ENCODE measurements at regions not wholly inside any gene's neighbourhood (a gene's known extent, or its start where the extent isn't known, plus 50 kb on each side); places are given as distances from the start of the nearest gene placed in this dataset.

GRCh38 chr2:11933854-11934253 lies 187.4 kb downstream of the LPIN1 start:
- no peak overlapping the region for H2AK5ac ChIP-seq (ENCODE audit: low read length)
- H4K5ac ChIP-seq (ENCODE audit: low read length) = no peak overlapping the region
- WGBS (ENCODE audit: extremely low coverage, insufficient coverage, low lambda C conversion rate) = no CpG with 5 or more reads among the region's 3 CpGs
- H3K4me2 ChIP-seq (ENCODE audit: low read length) = no peak overlapping the region
- no peak overlapping the region for H3K18ac ChIP-seq (ENCODE audit: low read length)
- no peak overlapping the region for H2BK5ac ChIP-seq (ENCODE audit: low read length)
- H3K9ac ChIP-seq (ENCODE audit: low read length) = no peak overlapping the region
- no peak for DNase-seq
- H3K4me1 ChIP-seq (ENCODE audit: control insufficient read depth, low read depth, low read length) = no peaks in the 10 kb centered on the region
- no peak overlapping the region for H3K27ac ChIP-seq (ENCODE audit: low read depth, low read length)
- H3K79me2 ChIP-seq (ENCODE audit: control insufficient read depth, insufficient read depth, low read length) = no peaks in the 10 kb centered on the region
- H3K56ac ChIP-seq (ENCODE audit: low read length) = no peak overlapping the region
- no peak overlapping the region for H2BK120ac ChIP-seq (ENCODE audit: low read depth, low read length)
- no peaks in the 10 kb centered on the region for H3K79me1 ChIP-seq (ENCODE audit: low read length)
- H3K4ac ChIP-seq (ENCODE audit: low read depth, low read length) = no peak overlapping the region
- no peak overlapping the region for H3K23ac ChIP-seq (ENCODE audit: low read length)
- H4K8ac ChIP-seq (ENCODE audit: low read depth, low read length) = no peak overlapping the region
- no peak overlapping the region for H2BK15ac ChIP-seq (replicated peaks; ENCODE audit: low read depth)
- no peaks in the 10 kb centered on the region for H3K27me3 ChIP-seq (ENCODE audit: insufficient read depth, low read length, poor library complexity)
- no peaks in the 10 kb centered on the region for H3K36me3 ChIP-seq (ENCODE audit: control insufficient read depth, insufficient read depth, low read length)
- H3K4me3 ChIP-seq (ENCODE audit: low read length) = no peak overlapping the region

DNA sequence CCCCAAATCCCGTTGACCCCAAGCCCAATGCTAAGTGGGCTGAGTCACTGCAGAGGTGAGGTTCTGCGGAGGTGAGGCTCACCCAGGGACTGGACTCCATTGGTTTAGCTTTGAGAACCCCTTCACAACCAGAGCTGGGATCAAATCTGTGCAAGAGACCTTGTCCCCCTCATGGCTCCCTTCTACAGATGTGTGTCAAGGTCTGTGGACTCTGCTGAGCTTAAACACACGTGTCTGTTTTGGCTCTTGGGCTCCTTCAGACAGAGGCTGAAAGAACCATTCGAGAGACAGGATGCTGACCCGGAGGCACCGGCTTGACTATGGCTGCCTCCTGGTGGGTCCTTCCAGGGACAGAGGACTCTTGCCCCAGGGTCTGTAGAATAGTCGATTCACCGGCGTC lies 190.3 kb downstream of the LPIN1 start:
- no peak overlapping the region for H3K18ac ChIP-seq (ENCODE audit: low read length)
- no peak overlapping the region for H2BK15ac ChIP-seq (replicated peaks; ENCODE audit: low read depth)
- no peak overlapping the region for H2BK5ac ChIP-seq (ENCODE audit: low read length)
- H3K9ac ChIP-seq (ENCODE audit: low read length) = no peak overlapping the region
- no peaks in the 10 kb centered on the region for H3K36me3 ChIP-seq (ENCODE audit: control insufficient read depth, insufficient read depth, low read length)
- no peak overlapping the region for H3K4me3 ChIP-seq (ENCODE audit: low read length)
- H3K79me1 ChIP-seq (ENCODE audit: low read length) = no peaks in the 10 kb centered on the region
- no peak for DNase-seq
- no CpG with 5 or more reads among the region's 9 CpGs for WGBS (ENCODE audit: extremely low coverage, insufficient coverage, low lambda C conversion rate)
- no peak overlapping the region for H2AK5ac ChIP-seq (ENCODE audit: low read length)
- peaks cover 5% of the 10 kb centered on the region for H3K4me1 ChIP-seq (ENCODE audit: control insufficient read depth, low read depth, low read length)
- H4K5ac ChIP-seq (ENCODE audit: low read length) = no peak overlapping the region
- no peaks in the 10 kb centered on the region for H3K79me2 ChIP-seq (ENCODE audit: control insufficient read depth, insufficient read depth, low read length)
- H3K27me3 ChIP-seq (ENCODE audit: insufficient read depth, low read length, poor library complexity) = no peaks in the 10 kb centered on the region
- H4K8ac ChIP-seq (ENCODE audit: low read depth, low read length) = no peak overlapping the region
- no peak overlapping the region for H3K23ac ChIP-seq (ENCODE audit: low read length)
- H3K4ac ChIP-seq (ENCODE audit: low read depth, low read length) = no peak overlapping the region
- no peak overlapping the region for H3K56ac ChIP-seq (ENCODE audit: low read length)
- no peak overlapping the region for H3K27ac ChIP-seq (ENCODE audit: low read depth, low read length)
- H3K4me2 ChIP-seq (ENCODE audit: low read length) = no peak overlapping the region
- H2BK120ac ChIP-seq (ENCODE audit: low read depth, low read length) = no peak overlapping the region

DNA sequence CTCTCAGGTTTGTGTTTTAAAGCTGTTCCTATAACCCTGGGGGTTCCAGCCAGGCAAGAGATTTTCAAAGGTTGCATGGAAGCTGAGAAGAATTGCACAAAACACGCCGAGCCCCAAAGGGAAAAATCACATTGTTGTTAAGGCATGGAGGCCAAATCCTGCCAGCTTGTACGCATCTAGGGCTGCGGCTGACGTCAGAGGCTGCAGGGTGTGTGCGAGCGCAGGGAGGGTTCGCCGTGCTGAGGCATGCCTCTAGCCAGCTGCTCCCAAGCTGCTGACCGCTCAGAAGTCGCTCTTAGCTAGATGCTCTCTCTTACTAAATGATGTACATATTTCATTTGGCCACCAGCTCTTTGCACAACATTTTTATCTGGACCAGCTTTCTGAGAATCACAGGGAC lies 191.8 kb downstream of the LPIN1 start:
- no peak for DNase-seq
- Histone ChIP-seq H3K27me3 (ENCODE audit: insufficient read depth, low read length, poor library complexity) (no peaks in the 10 kb centered on the region), H4K8ac (ENCODE audit: low read depth, low read length) (no peak overlapping the region), H3K79me1 (ENCODE audit: low read length) (no peaks in the 10 kb centered on the region), H3K23ac (ENCODE audit: low read length) (no peak overlapping the region), H2AK5ac (ENCODE audit: low read length) (no peak overlapping the region), H3K18ac (ENCODE audit: low read length) (no peak overlapping the region), H3K4me1 (ENCODE audit: control insufficient read depth, low read depth, low read length) (peaks cover 5% of the 10 kb centered on the region), H3K4ac (ENCODE audit: low read depth, low read length) (no peak overlapping the region), H3K27ac (ENCODE audit: low read depth, low read length) (no peak overlapping the region), H2BK120ac (ENCODE audit: low read depth, low read length) (no peak overlapping the region), H3K4me3 (ENCODE audit: low read length) (no peak overlapping the region), H3K56ac (ENCODE audit: low read length) (no peak overlapping the region), H3K4me2 (ENCODE audit: low read length) (no peak overlapping the region), H3K79me2 (ENCODE audit: control insufficient read depth, insufficient read depth, low read length) (no peaks in the 10 kb centered on the region), H4K5ac (ENCODE audit: low read length) (no peak overlapping the region), H2BK15ac (replicated peaks; ENCODE audit: low read depth) (no peak overlapping the region), H3K9ac (ENCODE audit: low read length) (no peak overlapping the region), H2BK5ac (ENCODE audit: low read length) (no peak overlapping the region), H3K36me3 (ENCODE audit: control insufficient read depth, insufficient read depth, low read length) (no peaks in the 10 kb centered on the region)
- WGBS (ENCODE audit: extremely low coverage, insufficient coverage, low lambda C conversion rate) = no CpG with 5 or more reads among the region's 11 CpGs

- H2BK5ac ChIP-seq (ENCODE audit: low read length) = peak overlapping the region; percentile 69
- no peak overlapping the region for H2BK120ac ChIP-seq (ENCODE audit: low read depth, low read length)
- H3K18ac ChIP-seq (ENCODE audit: low read length) = no peak overlapping the region
- no peak overlapping the region for H2BK15ac ChIP-seq (replicated peaks; ENCODE audit: low read depth)
- no peak overlapping the region for H3K23ac ChIP-seq (ENCODE audit: low read length)
- DNase-seq = no peak
- no peaks in the 10 kb centered on the region for H3K79me2 ChIP-seq (ENCODE audit: control insufficient read depth, insufficient read depth, low read length)
- H3K9ac ChIP-seq (ENCODE audit: low read length) = no peak overlapping the region
- H3K79me1 ChIP-seq (ENCODE audit: low read length) = no peaks in the 10 kb centered on the region
- H3K36me3 ChIP-seq (ENCODE audit: control insufficient read depth, insufficient read depth, low read length) = no peaks in the 10 kb centered on the region
- peak overlapping the region; percentile 54 for H3K56ac ChIP-seq (ENCODE audit: low read length)
- no peak overlapping the region for H3K4ac ChIP-seq (ENCODE audit: low read depth, low read length)
- no peak overlapping the region for H3K27ac ChIP-seq (ENCODE audit: low read depth, low read length)
- peaks cover 5% of the 10 kb centered on the region for H3K4me1 ChIP-seq (ENCODE audit: control insufficient read depth, low read depth, low read length)
- H4K5ac ChIP-seq (ENCODE audit: low read length) = no peak overlapping the region
- no peak overlapping the region for H3K4me3 ChIP-seq (ENCODE audit: low read length)
- no peak overlapping the region for H3K4me2 ChIP-seq (ENCODE audit: low read length)
- WGBS (ENCODE audit: extremely low coverage, insufficient coverage, low lambda C conversion rate) = 100% methylated on average over 1 of the region's 2 CpGs
- no peaks in the 10 kb centered on the region for H3K27me3 ChIP-seq (ENCODE audit: insufficient read depth, low read length, poor library complexity)
- no peak overlapping the region for H2AK5ac ChIP-seq (ENCODE audit: low read length)
- no peak overlapping the region for H4K8ac ChIP-seq (ENCODE audit: low read depth, low read length)
Measured at GRCh38 chr2:11939523-11939922, 193.1 kb downstream of the LPIN1 start.

DNA sequence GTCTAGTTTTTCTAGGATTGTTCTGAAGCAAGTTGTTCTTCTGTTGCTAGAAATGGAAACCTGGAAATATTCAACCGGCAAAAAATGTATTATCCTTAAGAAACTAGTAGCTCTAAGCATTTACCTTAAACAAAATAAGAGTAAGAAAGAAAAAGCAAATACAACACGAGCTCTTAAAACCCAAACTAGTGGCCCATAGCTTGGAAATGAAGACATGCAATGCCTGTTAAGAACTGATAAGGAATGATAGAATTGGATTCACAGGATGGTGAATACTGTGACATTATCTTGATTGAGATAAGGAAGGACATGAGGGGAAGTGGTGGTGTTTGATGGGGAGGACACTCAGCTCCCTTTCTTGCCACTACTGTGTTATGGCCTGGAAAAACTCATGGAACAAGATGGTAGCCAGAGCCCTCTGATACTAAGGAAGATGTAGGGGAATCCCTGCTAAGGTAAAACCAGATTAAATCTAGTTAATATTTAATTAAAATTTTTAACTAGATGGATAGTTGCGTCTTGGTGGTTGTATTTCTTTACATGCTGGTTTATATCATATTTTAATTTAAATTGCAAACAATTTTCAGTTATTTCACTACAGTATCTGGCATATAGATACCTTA lies 193.8 kb downstream of the LPIN1 start:
- H3K4ac ChIP-seq (ENCODE audit: low read depth, low read length) = no peak overlapping the region
- no peak overlapping the region for H2AK5ac ChIP-seq (ENCODE audit: low read length)
- no peak overlapping the region for H3K23ac ChIP-seq (ENCODE audit: low read length)
- H3K79me1 ChIP-seq (ENCODE audit: low read length) = no peaks in the 10 kb centered on the region
- no peaks in the 10 kb centered on the region for H3K79me2 ChIP-seq (ENCODE audit: control insufficient read depth, insufficient read depth, low read length)
- no peaks in the 10 kb centered on the region for H3K27me3 ChIP-seq (ENCODE audit: insufficient read depth, low read length, poor library complexity)
- H4K8ac ChIP-seq (ENCODE audit: low read depth, low read length) = no peak overlapping the region
- no peak overlapping the region for H2BK15ac ChIP-seq (replicated peaks; ENCODE audit: low read depth)
- H2BK120ac ChIP-seq (ENCODE audit: low read depth, low read length) = no peak overlapping the region
- peaks cover 5% of the 10 kb centered on the region for H3K4me1 ChIP-seq (ENCODE audit: control insufficient read depth, low read depth, low read length)
- peak; percentile 83 for DNase-seq
- no peak overlapping the region for H2BK5ac ChIP-seq (ENCODE audit: low read length)
- H4K5ac ChIP-seq (ENCODE audit: low read length) = no peak overlapping the region
- H3K27ac ChIP-seq (ENCODE audit: low read depth, low read length) = no peak overlapping the region
- no peaks in the 10 kb centered on the region for H3K36me3 ChIP-seq (ENCODE audit: control insufficient read depth, insufficient read depth, low read length)
- no peak overlapping the region for H3K56ac ChIP-seq (ENCODE audit: low read length)
- WGBS (ENCODE audit: extremely low coverage, insufficient coverage, low lambda C conversion rate) = no CpG with 5 or more reads among the region's 3 CpGs
- no peak overlapping the region for H3K9ac ChIP-seq (ENCODE audit: low read length)
- H3K4me3 ChIP-seq (ENCODE audit: low read length) = no peak overlapping the region
- H3K18ac ChIP-seq (ENCODE audit: low read length) = no peak overlapping the region
- H3K4me2 ChIP-seq (ENCODE audit: low read length) = no peak overlapping the region

DNA sequence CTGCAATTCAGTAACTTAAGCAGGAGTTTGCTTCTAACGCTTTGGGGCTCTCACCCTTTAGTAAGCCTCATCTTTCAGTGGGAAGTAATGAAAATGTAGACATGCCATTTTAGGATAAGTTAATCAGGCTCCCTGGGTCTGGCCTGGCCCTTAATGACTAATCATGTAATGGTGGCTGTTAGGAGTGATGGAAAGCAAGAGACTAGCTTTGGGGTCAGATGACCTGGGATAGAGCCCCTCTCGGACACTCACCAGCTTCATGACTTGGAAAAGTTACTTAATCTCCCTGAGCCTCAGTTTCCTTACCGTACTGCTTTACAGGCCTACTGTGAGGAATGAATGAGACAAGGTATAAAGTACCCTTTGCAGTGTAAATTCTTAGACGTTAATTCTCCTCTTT lies 194.4 kb downstream of the LPIN1 start:
- Histone ChIP-seq H3K36me3 (ENCODE audit: control insufficient read depth, insufficient read depth, low read length) (no peaks in the 10 kb centered on the region), H4K8ac (ENCODE audit: low read depth, low read length) (no peak overlapping the region), H3K79me1 (ENCODE audit: low read length) (no peaks in the 10 kb centered on the region), H3K4me2 (ENCODE audit: low read length) (no peak overlapping the region), H3K4me3 (ENCODE audit: low read length) (no peak overlapping the region), H3K27me3 (ENCODE audit: insufficient read depth, low read length, poor library complexity) (no peaks in the 10 kb centered on the region), H3K4ac (ENCODE audit: low read depth, low read length) (no peak overlapping the region), H3K18ac (ENCODE audit: low read length) (no peak overlapping the region), H3K23ac (ENCODE audit: low read length) (no peak overlapping the region), H3K27ac (ENCODE audit: low read depth, low read length) (no peak overlapping the region), H2AK5ac (ENCODE audit: low read length) (no peak overlapping the region), H3K79me2 (ENCODE audit: control insufficient read depth, insufficient read depth, low read length) (no peaks in the 10 kb centered on the region), H2BK15ac (replicated peaks; ENCODE audit: low read depth) (no peak overlapping the region), H4K5ac (ENCODE audit: low read length) (no peak overlapping the region), H3K9ac (ENCODE audit: low read length) (no peak overlapping the region), H3K56ac (ENCODE audit: low read length) (no peak overlapping the region), H3K4me1 (ENCODE audit: control insufficient read depth, low read depth, low read length) (peaks cover 5% of the 10 kb centered on the region), H2BK120ac (ENCODE audit: low read depth, low read length) (no peak overlapping the region), H2BK5ac (ENCODE audit: low read length) (no peak overlapping the region)
- WGBS (ENCODE audit: extremely low coverage, insufficient coverage, low lambda C conversion rate) = no CpG with 5 or more reads among the region's 4 CpGs
- DNase-seq = peak; percentile 18

Measured in mesendoderm (in vitro differentiated cells).